GM12878 (cell line): ENCODE measurements at regions not wholly inside any gene's neighbourhood (a gene's known extent, or its start where the extent isn't known, plus 50 kb on each side); places are given as distances from the start of the nearest gene placed in this dataset.
"Not testable (repeated sequence)": the region's sequence is repeated elsewhere in the genome, so short reads cannot be mapped to it uniquely, and the experiment has no call there.

Experiments used
- ATAC-seq: fragments of 200-7000 bp; cut with Tn5 transposase; 3 replicates; pipeline ENCODE4 v1.9.1; 2020; ENCODE audit warnings: mild to moderate bottlenecking, moderate library complexity
- BruUV-seq: library from RNA; stranded (reverse); fragments of 400-500 nt; replicated peaks from 2 replicates; lab custom pipeline; 2021; lab: Mats Ljungman, UMichigan
- CTCF ChIA-PET: fragments of 300-600 bp; sonication (Branson Sonifier 250); formaldehyde crosslinking; extraction: SDS; loops from one replicate; lab custom pipeline; 2021; ENCODE audit warnings: inconsistent platforms; lab: Yijun Ruan, JAX
- POLR2A ChIA-PET: fragments of 350-600 bp; formaldehyde crosslinking; extraction: SDS; loops from one replicate; lab custom pipeline; 2021; ENCODE audit warnings: inconsistent platforms; lab: Charles Lee
- RAD21 ChIA-PET: fragments of 300-600 bp; sonication (Branson Sonifier 250); formaldehyde crosslinking; loops from one replicate; lab custom pipeline; 2023; ENCODE audit warnings: antibody characterized with exemption; ENCODE audit not compliant: unreplicated experiment; lab: Charles Lee
- SMC1A ChIA-PET: fragments of 300-600 bp; sonication (Branson Sonifier 250); formaldehyde crosslinking; loops from one replicate; lab custom pipeline; 2023; ENCODE audit not compliant: unreplicated experiment, uncharacterized antibody; lab: Charles Lee
- DNase-seq: peaks from one replicate; pipeline ENCODE4 v3.0.0-alpha.2; 2011; ENCODE audit warnings: low read depth, low spot score
- FAIRE-seq: peaks from 3 replicates; lab custom pipeline; 2011; peaks lifted over from hg19 to GRCh38; lab: Jason Lieb, UNC
- H2AFZ ChIP-seq: 2 replicates; pipeline ENCODE4 v1.6.0; 2011; ENCODE audit warnings: low read depth, low read length, control low read depth; ENCODE audit not compliant: control insufficient read depth
- H3K27ac ChIP-seq: 2 replicates; pipeline ENCODE4 v1.5.1; 2011; ENCODE audit warnings: control low read depth; ENCODE audit not compliant: control insufficient read depth, insufficient read depth
- H3K27me3 ChIP-seq, 2 experiments: replicated peaks in 1 of 2; 2 replicates each; pipeline versions ENCODE4 v1.6.0 to v1.6.1; 2011; ENCODE audit warnings: low read length in 1 of 2; ENCODE audit not compliant: control insufficient read depth in 2 of 2, insufficient read depth in 2 of 2
- H3K36me3 ChIP-seq, 2 experiments: 2 replicates each; pipeline ENCODE4 v1.5.1; 2011; ENCODE audit warnings: low read length in 1 of 2; ENCODE audit not compliant: control insufficient read depth in 2 of 2, insufficient read depth in 2 of 2
- H3K4me1 ChIP-seq: 2 replicates; pipeline ENCODE4 v1.6.1; 2011; ENCODE audit warnings: mild to moderate bottlenecking, low read length, moderate library complexity, mixed read lengths; ENCODE audit not compliant: control insufficient read depth, insufficient read depth
- H3K4me2 ChIP-seq: 2 replicates; pipeline ENCODE4 v1.6.0; 2011; ENCODE audit warnings: control low read depth; ENCODE audit not compliant: control insufficient read depth, insufficient read depth
- H3K4me3 ChIP-seq: fragments of 200-600 bp; sonication (generic); 2 replicates; pipeline ENCODE4 v1.5.1; 2016
- H3K79me2 ChIP-seq: 2 replicates; pipeline ENCODE4 v1.6.0; 2011; ENCODE audit warnings: low read length; ENCODE audit not compliant: control insufficient read depth, insufficient read depth
- H3K9ac ChIP-seq: 2 replicates; pipeline ENCODE4 v1.8.0; 2011; ENCODE audit warnings: low read length, control low read depth, mixed read lengths; ENCODE audit not compliant: control insufficient read depth, insufficient read depth
- H3K9me3 ChIP-seq: replicated peaks from 3 replicates; pipeline ENCODE4 v1.5.1; 2011; ENCODE audit warnings: mild to moderate bottlenecking, low read length; ENCODE audit not compliant: control insufficient read depth, insufficient read depth
- H4K20me1 ChIP-seq: 2 replicates; pipeline ENCODE4 v1.6.0; 2011; ENCODE audit not compliant: control insufficient read depth, insufficient read depth
- BMI1 ChIP-seq: fragments of 450-650 bp; IDR thresholded peaks from 2 replicates; pipeline ENCODE4 v1.6.1; 2016; ENCODE audit warnings: mild to moderate bottlenecking, moderate library complexity, borderline replicate concordance
- CBFB ChIP-seq: IDR thresholded peaks from 2 replicates; pipeline ENCODE4 v1.6.1; 2016; ENCODE audit warnings: antibody characterized with exemption, low read depth
- EGR1 ChIP-seq, 2 experiments: IDR thresholded peaks; 1 replicate in 1 of 2; 2 replicates in 1 of 2; pipeline ENCODE4 v1.6.1; 2011 to 2012; ENCODE audit warnings: low read depth in 2 of 2, low read length in 2 of 2, borderline replicate concordance in 1 of 2, mild to moderate bottlenecking in 1 of 2, moderate library complexity in 1 of 2
- HDAC6 ChIP-seq: fragments of 200-600 bp; sonication (generic); IDR thresholded peaks from one replicate; pipeline ENCODE4 v1.8.0; 2017; ENCODE audit warnings: antibody characterized with exemption; ENCODE audit not compliant: unreplicated experiment
- JUNB ChIP-seq: IDR thresholded peaks from 2 replicates; pipeline ENCODE4 v1.6.1; 2016; ENCODE audit warnings: antibody characterized with exemption, mild to moderate bottlenecking
- NFYB ChIP-seq: IDR thresholded peaks from 2 replicates; pipeline ENCODE4 v1.6.1; 2011; ENCODE audit warnings: low read depth, mild to moderate bottlenecking, low read length, improper control_type of control experiment, moderate library complexity; ENCODE audit not compliant: insufficient read depth
- POLR2AphosphoS2 ChIP-seq: IDR thresholded peaks from 2 replicates; pipeline ENCODE4 v1.6.1; 2011; ENCODE audit warnings: low read depth, mild to moderate bottlenecking, low read length, improper control_type of control experiment, moderate library complexity
- POU2F2 ChIP-seq: IDR thresholded peaks from 3 replicates; pipeline ENCODE4 v1.6.1; 2011; ENCODE audit warnings: low read depth, mild to moderate bottlenecking, low read length, borderline replicate concordance
- SMAD1 ChIP-seq: fragments of 450-650 bp; IDR thresholded peaks from 2 replicates; pipeline ENCODE4 v1.6.1; 2018; ENCODE audit warnings: mild to moderate bottlenecking, low read depth; ENCODE audit not compliant: partially characterized antibody
- USF1 ChIP-seq: IDR thresholded peaks from 2 replicates; pipeline ENCODE4 v1.6.1; 2011; ENCODE audit warnings: borderline replicate concordance, low read depth, mild to moderate bottlenecking, moderate library complexity, mixed read lengths, low read length; ENCODE audit not compliant: insufficient read depth; ENCODE audit errors: extremely low read length
- WGBS: methylation state at CpG from one replicate; pipeline ENCODE4 v1.1.6; 2016; ENCODE audit warnings: low lambda C conversion rate; ENCODE audit not compliant: insufficient replicate concordance, insufficient coverage; ENCODE audit errors: missing lambda C conversion rate; 5-methylcytosine and 5-hydroxymethylcytosine counted together
- in situ Hi-C: fragments of 300-500 bp; cut with MboI; formaldehyde crosslinking; loops from 9 replicates; pipeline ENCODE4 v1.14.3; 2018; ENCODE audit warnings: mixed read lengths
- intact Hi-C: fragments of 100-400 bp; cut with micrococcal nuclease; formaldehyde crosslinking; loops from one replicate; pipeline ENCODE4 v1.14.2; 2022; ENCODE audit not compliant: unreplicated experiment

GRCh38 chr3:89533275-89533674, 425.9 kb downstream of the EPHA3 start:
- Histone ChIP-seq H4K20me1 (no peaks in the 10 kb centered on the region), H3K36me3 (no peaks in the 10 kb centered on the region), H3K27ac (no peak overlapping the region), H3K4me1 (no peaks in the 10 kb centered on the region), H3K79me2 (no peaks in the 10 kb centered on the region), H3K4me2 (no peak overlapping the region), H2AFZ (no peak overlapping the region), H3K9me3 (no peaks in the 10 kb centered on the region), H3K4me3 (no peak overlapping the region), H3K9ac (no peak overlapping the region), H3K27me3 (no peaks in the 10 kb centered on the region)
- ChIA-PET CTCF (interaction anchor here (1.3 to 1.8 kb wide), 2 partner anchors 16 to 560 kb away, joined by 3 to 4 read pairs; no protein-coding TSS in a partner anchor), POLR2A (interaction anchor here (1.3 kb wide), 1 partner anchor 11 kb away, joined by 3 read pairs; no protein-coding TSS in a partner anchor), SMC1A (interaction anchor here (1.0 kb wide), 1 partner anchor 55 kb away, joined by 3 read pairs; no protein-coding TSS in a partner anchor), RAD21 (interaction anchor here (0.6 to 0.7 kb wide), 2 partner anchors 520 to 557 kb away, joined by 3 read pairs; no protein-coding TSS in a partner anchor)
- in situ Hi-C loops = no loop called here
- ATAC-seq (no peak), DNase-seq (no peak), FAIRE-seq (no peak)
- no TSS peak for BruUV-seq
- TF ChIP-seq NFYB = no peak
- TF ChIP-seq HDAC6 = no peak
- TF ChIP-seq JUNB = no peak
- TF ChIP-seq CBFB = no peak
- no peak for TF ChIP-seq POLR2AphosphoS2
- TF ChIP-seq BMI1 = no peak
- TF ChIP-seq EGR1 (IDR thresholded peaks at IDR 0.05; ENCODE audit: borderline replicate concordance in 1 of 2, low read depth in 2 of 2, low read length in 2 of 2) = no peak
- no peak for TF ChIP-seq POU2F2
- TF ChIP-seq SMAD1 = no peak
- no peak for TF ChIP-seq USF1
- intact Hi-C loops = no loop called here
- 64% methylated on average over 2 of the region's 2 CpGs for WGBS

GRCh38 chr3:89554587-89554986, 447.2 kb downstream of the EPHA3 start:
- DNase-seq, intact Hi-C loops, POLR2A ChIA-PET, H3K79me2 ChIP-seq, CTCF ChIA-PET, H3K27me3 ChIP-seq, H3K36me3 ChIP-seq, ATAC-seq, FAIRE-seq, H3K27ac ChIP-seq, H3K9ac ChIP-seq, H2AFZ ChIP-seq, H3K4me2 ChIP-seq, H3K9me3 ChIP-seq, H4K20me1 ChIP-seq, H3K4me3 ChIP-seq, in situ Hi-C loops, RAD21 ChIA-PET, BruUV-seq, H3K4me1 ChIP-seq: not testable (repeated sequence)
- SMC1A ChIA-PET = interaction anchor here (0.9 to 3.1 kb wide), 3 partner anchors 8 to 536 kb away, joined by 3 to 12 read pairs (median 3); no protein-coding TSS in a partner anchor
- 61% methylated on average over 6 of the region's 6 CpGs for WGBS
